GM12874 (cell line): ENCODE measurements at regions not wholly inside any gene's neighbourhood (a gene's known extent, or its start where the extent isn't known, plus 50 kb on each side); places are given as distances from the start of the nearest gene placed in this dataset.

Experiments used
- CTCF ChIP-seq: IDR thresholded peaks from 2 replicates; pipeline ENCODE4 v1.5.1; 2011; ENCODE audit warnings: low read depth, mild to moderate bottlenecking, control low read depth, low read length, moderate library complexity; ENCODE audit not compliant: insufficient read depth

DNA sequence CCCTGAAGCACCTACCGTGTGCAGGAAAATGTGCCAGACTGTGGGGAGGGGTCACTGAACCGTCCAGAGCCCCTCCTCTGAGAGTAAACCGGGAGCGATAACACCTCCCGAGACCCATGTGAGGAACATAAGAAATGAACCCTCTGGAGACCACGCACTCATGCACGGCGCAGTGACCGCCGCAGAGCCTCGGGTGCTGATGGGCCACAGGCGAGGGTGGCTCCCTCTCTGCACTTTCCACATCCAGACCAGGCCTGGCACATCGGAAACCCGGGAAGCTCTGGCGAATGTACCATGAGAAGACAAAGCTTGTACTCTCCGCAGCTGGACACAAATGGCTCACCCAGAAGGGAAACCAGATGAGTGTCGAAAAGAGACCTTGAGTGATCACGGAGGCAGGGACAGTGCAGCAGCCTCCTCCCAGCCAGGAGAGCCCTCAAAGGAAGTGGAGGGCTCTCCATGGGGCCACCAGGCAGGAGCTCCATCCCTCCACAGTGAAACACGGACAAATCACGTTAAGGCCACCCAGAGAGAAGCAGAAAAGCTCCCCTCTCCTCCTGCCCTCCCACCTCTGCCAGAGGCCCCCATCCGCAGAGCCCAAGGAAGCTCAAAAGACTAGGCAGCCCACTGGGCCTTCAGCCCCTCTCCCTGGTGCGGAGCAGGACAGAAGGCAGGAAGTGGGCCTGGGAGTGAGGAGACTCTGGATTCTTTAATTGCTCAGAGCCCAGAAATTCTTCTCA is 178.1 kb upstream of the PPP2R2D start:
- no peak for TF ChIP-seq CTCF

DNA sequence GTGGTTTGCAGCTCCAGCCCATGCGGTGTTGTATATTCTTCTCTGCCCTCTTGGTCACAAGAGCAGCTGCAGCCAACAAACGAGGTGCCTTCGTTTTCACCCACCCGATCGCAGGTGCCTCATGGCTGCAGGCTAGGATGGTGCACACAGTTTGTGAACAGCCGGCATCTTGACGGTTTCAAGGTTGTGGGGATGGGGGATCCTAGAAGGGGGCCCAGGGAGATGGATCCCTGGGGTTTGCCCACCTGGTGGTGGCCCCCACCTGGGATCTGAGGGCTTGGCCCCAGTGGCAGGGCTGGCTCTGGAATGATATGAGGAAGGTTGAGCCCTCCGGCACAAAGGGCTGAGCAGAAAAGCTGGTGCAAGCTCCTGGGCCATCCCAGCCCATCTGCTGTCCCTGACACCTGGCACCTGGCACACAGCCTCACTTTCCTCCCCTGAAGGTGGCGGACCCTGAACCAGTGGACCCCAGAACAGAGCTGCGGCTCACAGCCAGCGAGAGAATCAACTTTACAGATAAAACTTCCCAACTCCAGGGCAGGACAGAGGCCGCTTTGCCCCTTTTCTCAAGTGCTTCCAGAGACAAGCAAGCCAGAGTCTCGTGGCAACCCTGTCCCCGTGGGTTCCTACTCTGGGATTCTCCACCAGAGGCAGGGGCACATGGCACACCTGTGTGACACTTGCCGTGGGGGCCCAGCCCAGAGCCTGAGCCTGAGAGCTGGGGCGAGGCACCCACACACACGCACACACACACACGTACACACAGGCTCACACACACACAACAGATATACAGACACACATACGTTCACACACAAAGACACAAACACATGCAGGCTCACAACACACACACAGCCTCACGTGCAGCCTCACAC is 177.3 kb upstream of the PPP2R2D start:
- TF ChIP-seq CTCF: no peak

DNA sequence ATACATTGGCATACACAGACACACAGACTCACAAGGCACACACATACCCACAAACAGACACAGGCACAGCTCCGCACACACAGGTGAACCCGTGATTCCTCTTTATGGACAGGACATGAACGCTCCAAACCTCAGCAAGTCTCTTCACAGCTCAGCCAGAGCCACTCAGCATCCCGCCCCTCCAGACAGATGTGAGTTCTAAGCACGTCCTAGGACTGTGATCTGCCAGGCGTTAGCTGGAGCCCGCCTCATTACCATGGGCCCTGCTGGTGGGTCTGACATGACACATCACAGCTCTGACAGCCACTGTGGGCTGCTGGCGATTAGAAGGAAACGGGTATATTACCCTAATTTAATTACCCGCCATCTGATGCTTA is 176.7 kb upstream of the PPP2R2D start:
- TF ChIP-seq CTCF: no peak

GRCh38 chr10:131724891-131725580 is 175.8 kb upstream of the PPP2R2D start:
- no peak for TF ChIP-seq CTCF

DNA sequence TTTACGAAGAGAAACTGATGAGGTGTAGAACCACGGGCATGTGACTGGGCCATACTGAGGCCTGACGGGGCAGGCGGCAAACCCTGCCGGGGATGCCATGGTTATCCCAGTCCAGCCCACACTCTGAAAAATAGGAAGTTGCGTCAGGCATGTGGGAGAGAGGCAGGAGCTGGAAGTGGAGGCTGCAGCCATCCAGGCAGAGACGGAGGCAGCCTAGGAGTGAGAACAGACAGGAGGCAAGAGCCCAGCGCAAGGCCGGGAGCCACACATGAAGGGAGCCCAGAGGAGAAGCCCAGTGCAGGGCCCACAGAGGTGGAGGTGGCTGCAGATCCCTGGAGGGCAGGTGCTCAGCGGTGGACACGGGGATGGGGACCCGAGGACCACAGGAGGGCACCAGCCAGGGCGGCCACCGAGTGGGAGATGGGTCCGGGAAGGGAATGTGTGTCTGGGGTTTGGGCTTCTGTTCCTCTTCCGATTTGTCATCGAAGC is 175.2 kb upstream of the PPP2R2D start:
- TF ChIP-seq CTCF: no peak

- no peak for TF ChIP-seq CTCF
These were observed 174.5 kb upstream of the PPP2R2D start for GRCh38 chr10:131726076-131726880.
